ENCODE measurements at regions not wholly inside any gene's neighbourhood (a gene's known extent, or its start where the extent isn't known, plus 50 kb on each side); places are given as distances from the start of the nearest gene placed in this dataset.

DNA sequence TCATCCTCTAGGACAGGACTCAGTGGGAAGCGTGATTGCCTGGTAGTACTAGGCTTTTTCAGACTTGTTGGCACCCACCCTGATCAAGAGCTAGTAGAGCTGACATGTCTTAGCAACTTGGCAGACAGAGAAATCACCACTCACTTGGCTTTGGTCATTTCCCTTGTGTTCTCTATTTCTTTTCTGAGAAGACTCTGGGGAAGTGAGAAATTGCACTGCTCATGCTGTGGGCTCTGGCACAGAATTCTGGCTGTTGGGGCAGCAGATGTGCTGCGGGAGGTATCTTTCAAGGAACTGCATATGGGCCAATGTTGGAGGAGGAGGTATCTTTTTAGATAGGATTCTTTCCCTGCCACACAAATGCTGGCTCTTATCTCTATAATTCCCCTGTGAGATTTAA is 529.1 kb upstream of the MEX3C start:
- TF ChIP-seq, protein P1, sequence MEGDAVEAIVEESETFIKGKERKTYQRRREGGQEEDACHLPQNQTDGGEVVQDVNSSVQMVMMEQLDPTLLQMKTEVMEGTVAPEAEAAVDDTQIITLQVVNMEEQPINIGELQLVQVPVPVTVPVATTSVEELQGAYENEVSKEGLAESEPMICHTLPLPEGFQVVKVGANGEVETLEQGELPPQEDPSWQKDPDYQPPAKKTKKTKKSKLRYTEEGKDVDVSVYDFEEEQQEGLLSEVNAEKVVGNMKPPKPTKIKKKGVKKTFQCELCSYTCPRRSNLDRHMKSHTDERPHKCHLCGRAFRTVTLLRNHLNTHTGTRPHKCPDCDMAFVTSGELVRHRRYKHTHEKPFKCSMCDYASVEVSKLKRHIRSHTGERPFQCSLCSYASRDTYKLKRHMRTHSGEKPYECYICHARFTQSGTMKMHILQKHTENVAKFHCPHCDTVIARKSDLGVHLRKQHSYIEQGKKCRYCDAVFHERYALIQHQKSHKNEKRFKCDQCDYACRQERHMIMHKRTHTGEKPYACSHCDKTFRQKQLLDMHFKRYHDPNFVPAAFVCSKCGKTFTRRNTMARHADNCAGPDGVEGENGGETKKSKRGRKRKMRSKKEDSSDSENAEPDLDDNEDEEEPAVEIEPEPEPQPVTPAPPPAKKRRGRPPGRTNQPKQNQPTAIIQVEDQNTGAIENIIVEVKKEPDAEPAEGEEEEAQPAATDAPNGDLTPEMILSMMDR (CRISPR knock-in tag; IDR thresholded peaks at IDR 0.05) = no peak
- TF ChIP-seq POLR2A (IDR thresholded peaks at IDR 0.05; ENCODE audit: insufficient read depth in 1 of 2, low read depth in 2 of 2, low read length in 2 of 2) (no peak), ZFP36L2 (CRISPR knock-in tag; IDR thresholded peaks at IDR 0.05) (no peak), ATF1 (CRISPR knock-in tag; IDR thresholded peaks at IDR 0.05) (no peak), ZFP36 (IDR thresholded peaks at IDR 0.05; ENCODE audit: borderline replicate concordance, low read depth, low read length, partially characterized antibody) (no peak), FOSL2 (CRISPR knock-in tag; IDR thresholded peaks at IDR 0.05) (no peak)
- TF ChIP-seq, protein P2, sequence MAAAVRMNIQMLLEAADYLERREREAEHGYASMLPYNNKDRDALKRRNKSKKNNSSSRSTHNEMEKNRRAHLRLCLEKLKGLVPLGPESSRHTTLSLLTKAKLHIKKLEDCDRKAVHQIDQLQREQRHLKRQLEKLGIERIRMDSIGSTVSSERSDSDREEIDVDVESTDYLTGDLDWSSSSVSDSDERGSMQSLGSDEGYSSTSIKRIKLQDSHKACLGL (CRISPR knock-in tag; IDR thresholded peaks at IDR 0.05) = no peak
- TF ChIP-seq, protein P3, sequence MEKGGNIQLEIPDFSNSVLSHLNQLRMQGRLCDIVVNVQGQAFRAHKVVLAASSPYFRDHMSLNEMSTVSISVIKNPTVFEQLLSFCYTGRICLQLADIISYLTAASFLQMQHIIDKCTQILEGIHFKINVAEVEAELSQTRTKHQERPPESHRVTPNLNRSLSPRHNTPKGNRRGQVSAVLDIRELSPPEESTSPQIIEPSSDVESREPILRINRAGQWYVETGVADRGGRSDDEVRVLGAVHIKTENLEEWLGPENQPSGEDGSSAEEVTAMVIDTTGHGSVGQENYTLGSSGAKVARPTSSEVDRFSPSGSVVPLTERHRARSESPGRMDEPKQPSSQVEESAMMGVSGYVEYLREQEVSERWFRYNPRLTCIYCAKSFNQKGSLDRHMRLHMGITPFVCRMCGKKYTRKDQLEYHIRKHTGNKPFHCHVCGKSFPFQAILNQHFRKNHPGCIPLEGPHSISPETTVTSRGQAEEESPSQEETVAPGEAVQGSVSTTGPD (CRISPR knock-in tag; IDR thresholded peaks at IDR 0.05) = no peak

All from HepG2 (cell line).